Endothelial cell (in vitro differentiated cells): ENCODE measurements at regions not wholly inside any gene's neighbourhood (a gene's known extent, or its start where the extent isn't known, plus 50 kb on each side); places are given as distances from the start of the nearest gene placed in this dataset.

Source experiments
- DNase-seq: peaks from one replicate; pipeline ENCODE4 v3.0.0; 2021; ENCODE audit warnings: low spot score
- H3K27ac Mint-ChIP-seq: one replicate; pipeline ENCODE4 v1.8.0; 2021; ENCODE audit warnings: mixed read lengths, inconsistent platforms; ENCODE audit not compliant: unreplicated experiment
- H3K27me3 Mint-ChIP-seq: one replicate; pipeline ENCODE4 v1.8.0; 2021; ENCODE audit warnings: mild to moderate bottlenecking, moderate library complexity, mixed read lengths, inconsistent platforms; ENCODE audit not compliant: unreplicated experiment
- H3K36me3 Mint-ChIP-seq: one replicate; pipeline ENCODE4 v1.8.0; 2021; ENCODE audit warnings: mild to moderate bottlenecking, low read depth, mixed read lengths, inconsistent platforms; ENCODE audit not compliant: unreplicated experiment
- H3K4me1 Mint-ChIP-seq: one replicate; pipeline ENCODE4 v1.8.0; 2021; ENCODE audit warnings: mild to moderate bottlenecking, mixed read lengths, inconsistent platforms; ENCODE audit not compliant: unreplicated experiment
- H3K4me3 Mint-ChIP-seq: one replicate; pipeline ENCODE4 v1.8.0; 2021; ENCODE audit warnings: mild to moderate bottlenecking, mixed read lengths, inconsistent platforms; ENCODE audit not compliant: unreplicated experiment
- H3K9me3 Mint-ChIP-seq: one replicate; pipeline ENCODE4 v1.8.0; 2021; ENCODE audit warnings: mixed read lengths, inconsistent platforms; ENCODE audit not compliant: unreplicated experiment
- TF ChIP-seq, protein P1 (sequence below): fragments of 200-600 bp; sonication (generic); IDR thresholded peaks from one replicate; pipeline ENCODE4 v1.5.0; 2021; ENCODE audit warnings: antibody characterized with exemption; ENCODE audit not compliant: unreplicated experiment

- H3K9me3 Mint-ChIP-seq = no peaks in the 10 kb centered on the region
- H3K4me1 Mint-ChIP-seq = peaks cover under 1% of the 10 kb centered on the region
- TF ChIP-seq, protein P1, sequence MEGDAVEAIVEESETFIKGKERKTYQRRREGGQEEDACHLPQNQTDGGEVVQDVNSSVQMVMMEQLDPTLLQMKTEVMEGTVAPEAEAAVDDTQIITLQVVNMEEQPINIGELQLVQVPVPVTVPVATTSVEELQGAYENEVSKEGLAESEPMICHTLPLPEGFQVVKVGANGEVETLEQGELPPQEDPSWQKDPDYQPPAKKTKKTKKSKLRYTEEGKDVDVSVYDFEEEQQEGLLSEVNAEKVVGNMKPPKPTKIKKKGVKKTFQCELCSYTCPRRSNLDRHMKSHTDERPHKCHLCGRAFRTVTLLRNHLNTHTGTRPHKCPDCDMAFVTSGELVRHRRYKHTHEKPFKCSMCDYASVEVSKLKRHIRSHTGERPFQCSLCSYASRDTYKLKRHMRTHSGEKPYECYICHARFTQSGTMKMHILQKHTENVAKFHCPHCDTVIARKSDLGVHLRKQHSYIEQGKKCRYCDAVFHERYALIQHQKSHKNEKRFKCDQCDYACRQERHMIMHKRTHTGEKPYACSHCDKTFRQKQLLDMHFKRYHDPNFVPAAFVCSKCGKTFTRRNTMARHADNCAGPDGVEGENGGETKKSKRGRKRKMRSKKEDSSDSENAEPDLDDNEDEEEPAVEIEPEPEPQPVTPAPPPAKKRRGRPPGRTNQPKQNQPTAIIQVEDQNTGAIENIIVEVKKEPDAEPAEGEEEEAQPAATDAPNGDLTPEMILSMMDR = no peak
- no peak for DNase-seq
- H3K27me3 Mint-ChIP-seq = no peaks in the 10 kb centered on the region
- no peak overlapping the region for H3K27ac Mint-ChIP-seq
- no peaks in the 10 kb centered on the region for H3K36me3 Mint-ChIP-seq
- no peak overlapping the region for H3K4me3 Mint-ChIP-seq
These were observed 98.9 kb downstream of the BTG1 start for GRCh38 chr12:92046557-92047392.

DNA sequence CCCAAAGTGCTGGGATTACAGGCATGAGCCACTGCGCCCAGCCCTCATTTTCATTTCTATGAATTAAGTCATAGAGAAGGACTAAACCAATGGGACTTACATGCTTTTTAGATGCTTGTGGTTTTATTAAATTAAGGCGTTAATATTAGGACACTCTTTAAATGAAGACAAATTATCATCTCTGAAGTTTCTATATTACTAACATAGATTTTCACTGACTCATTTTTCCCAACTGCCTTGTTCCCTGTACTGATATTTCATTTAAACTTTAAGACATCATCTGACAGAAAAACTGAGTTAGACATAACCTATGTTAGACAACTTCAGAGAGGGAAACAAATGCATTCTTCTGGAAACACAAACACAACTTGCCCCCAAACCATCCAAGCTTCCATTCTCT, 99.8 kb downstream of the BTG1 start:
- Mint-ChIP-seq H3K27ac (no peak overlapping the region), H3K36me3 (no peaks in the 10 kb centered on the region), H3K4me3 (no peak overlapping the region), H3K9me3 (no peaks in the 10 kb centered on the region), H3K27me3 (no peaks in the 10 kb centered on the region), H3K4me1 (peaks cover 6% of the 10 kb centered on the region)
- no peak for DNase-seq
- TF ChIP-seq, protein P1 = no peak

- Mint-ChIP-seq H3K4me1 (peaks cover 9% of the 10 kb centered on the region), H3K4me3 (no peak overlapping the region), H3K27me3 (no peaks in the 10 kb centered on the region), H3K27ac (no peak overlapping the region), H3K36me3 (no peaks in the 10 kb centered on the region), H3K9me3 (no peaks in the 10 kb centered on the region)
- TF ChIP-seq, protein P1 = no peak
- DNase-seq = no peak
These were observed 101.2 kb downstream of the BTG1 start for GRCh38 chr12:92044435-92044834.

- H3K9me3 Mint-ChIP-seq = no peaks in the 10 kb centered on the region
- no peak overlapping the region for H3K27ac Mint-ChIP-seq
- H3K4me1 Mint-ChIP-seq = peaks cover 18% of the 10 kb centered on the region
- DNase-seq = no peak
- H3K36me3 Mint-ChIP-seq = no peaks in the 10 kb centered on the region
- TF ChIP-seq, protein P1 = no peak
- no peak overlapping the region for H3K4me3 Mint-ChIP-seq
- H3K27me3 Mint-ChIP-seq = no peaks in the 10 kb centered on the region
These were observed 102.7 kb downstream of the BTG1 start for GRCh38 chr12:92042791-92043531.

- no peaks in the 10 kb centered on the region for H3K9me3 Mint-ChIP-seq
- DNase-seq = no peak
- no peaks in the 10 kb centered on the region for H3K36me3 Mint-ChIP-seq
- H3K4me3 Mint-ChIP-seq = no peak overlapping the region
- no peaks in the 10 kb centered on the region for H3K27me3 Mint-ChIP-seq
- H3K27ac Mint-ChIP-seq = no peak overlapping the region
- TF ChIP-seq, protein P1 = no peak
- H3K4me1 Mint-ChIP-seq = peaks cover 25% of the 10 kb centered on the region
These were observed 103.9 kb downstream of the BTG1 start for GRCh38 chr12:92041742-92042141.
